DMS 273 (cell line): ENCODE measurements at regions not wholly inside any gene's neighbourhood (a gene's known extent, or its start where the extent isn't known, plus 50 kb on each side); places are given as distances from the start of the nearest gene placed in this dataset.
A peak's percentile ranks its signal among the peaks of the same experiment; 100 is the strongest.

Source experiments
- DNase-seq: peaks from one replicate; lab custom pipeline; 2025; ENCODE audit not compliant: unreplicated experiment; lab: John Stamatoyannopoulos, UW

DNA sequence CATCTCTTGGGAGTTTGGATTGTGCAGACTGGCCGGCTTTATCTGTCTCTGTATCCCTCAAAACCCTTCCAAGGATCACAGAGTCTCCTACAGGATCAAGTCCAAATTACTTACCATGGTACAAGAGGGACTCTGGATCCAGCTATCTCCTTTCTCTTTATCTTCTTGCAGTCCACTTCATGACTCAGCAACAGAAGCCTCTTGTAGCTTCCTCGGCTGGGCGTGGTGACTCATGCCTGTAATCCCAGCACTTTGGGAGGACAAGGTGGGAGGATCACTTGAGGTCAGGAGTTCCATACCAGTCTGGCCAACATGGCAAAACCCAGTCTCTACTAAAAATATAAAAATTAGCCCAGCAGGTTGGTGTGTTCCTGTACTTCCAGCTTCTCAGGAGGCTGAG lies 189.7 kb downstream of the BCAT1 start:
- DNase-seq, result no peak

DNA sequence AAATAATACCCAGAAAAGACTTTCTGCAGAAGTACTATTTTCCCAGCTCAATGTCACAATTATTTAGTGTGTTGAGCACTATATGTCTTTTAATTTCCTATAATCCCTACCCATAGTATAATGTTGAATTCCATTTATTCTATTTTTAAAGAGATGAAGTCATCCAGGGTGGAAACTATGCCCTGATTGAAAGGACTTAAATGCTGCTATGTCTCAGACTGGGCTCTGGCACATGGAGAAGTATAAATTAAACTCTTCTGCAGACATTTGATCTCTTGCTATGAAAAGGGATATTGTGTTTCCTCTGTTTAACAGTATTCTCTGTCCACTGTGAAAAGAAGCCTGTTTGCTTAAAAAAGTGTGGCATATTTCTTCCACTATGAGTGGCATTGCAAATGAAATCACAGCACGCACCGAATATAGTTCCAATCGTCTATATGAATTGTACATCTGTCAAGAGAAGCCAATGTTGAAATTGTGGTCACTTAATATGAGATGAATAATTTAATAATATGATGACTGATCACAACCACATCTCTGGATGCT lies 192.3 kb downstream of the BCAT1 start:
- DNase-seq, result no peak

DNA sequence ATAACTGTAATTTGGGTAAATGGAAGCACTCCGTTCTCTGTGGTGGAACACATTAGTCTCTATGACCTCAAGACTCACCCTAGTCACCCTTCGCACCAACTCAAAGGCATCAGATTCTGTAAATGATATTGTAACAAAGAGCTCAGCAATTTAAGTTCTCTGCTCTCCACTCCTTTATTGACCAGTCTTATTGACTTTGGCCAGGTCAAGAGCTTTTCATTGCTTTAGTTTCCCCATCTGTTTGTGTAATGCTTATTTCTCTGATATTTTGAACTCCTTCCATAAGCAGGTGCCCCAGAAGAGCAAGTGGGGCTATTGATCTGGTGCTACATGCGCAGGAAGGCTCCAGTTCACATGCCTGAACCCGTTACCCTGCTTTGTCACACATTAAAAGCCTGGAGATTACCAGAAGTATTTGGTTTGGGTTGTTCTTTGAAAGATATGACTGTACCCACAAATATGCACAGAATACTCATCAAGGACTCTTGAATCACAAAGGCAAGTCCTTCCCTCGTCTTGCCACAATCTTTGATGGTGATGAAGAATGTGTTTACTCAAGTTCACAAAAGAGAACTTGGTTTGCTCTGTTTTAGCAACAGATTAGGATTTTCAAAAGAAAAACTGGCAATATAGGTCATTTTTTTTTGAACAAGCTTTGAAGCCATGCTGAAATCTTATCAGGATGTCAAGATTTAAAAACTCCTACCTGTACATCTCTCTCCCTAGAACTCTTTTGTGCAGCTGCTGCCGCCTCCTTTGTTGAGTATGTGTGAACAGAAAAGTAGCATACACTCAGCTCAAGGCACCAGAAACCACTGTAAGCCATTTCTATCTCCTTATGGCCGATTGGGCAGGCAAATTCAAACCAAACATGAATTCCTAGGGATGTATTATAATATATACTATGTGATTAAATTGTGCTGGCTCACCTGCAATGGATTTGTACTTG lies 193.9 kb downstream of the BCAT1 start:
- DNase-seq, result no peak

DNA sequence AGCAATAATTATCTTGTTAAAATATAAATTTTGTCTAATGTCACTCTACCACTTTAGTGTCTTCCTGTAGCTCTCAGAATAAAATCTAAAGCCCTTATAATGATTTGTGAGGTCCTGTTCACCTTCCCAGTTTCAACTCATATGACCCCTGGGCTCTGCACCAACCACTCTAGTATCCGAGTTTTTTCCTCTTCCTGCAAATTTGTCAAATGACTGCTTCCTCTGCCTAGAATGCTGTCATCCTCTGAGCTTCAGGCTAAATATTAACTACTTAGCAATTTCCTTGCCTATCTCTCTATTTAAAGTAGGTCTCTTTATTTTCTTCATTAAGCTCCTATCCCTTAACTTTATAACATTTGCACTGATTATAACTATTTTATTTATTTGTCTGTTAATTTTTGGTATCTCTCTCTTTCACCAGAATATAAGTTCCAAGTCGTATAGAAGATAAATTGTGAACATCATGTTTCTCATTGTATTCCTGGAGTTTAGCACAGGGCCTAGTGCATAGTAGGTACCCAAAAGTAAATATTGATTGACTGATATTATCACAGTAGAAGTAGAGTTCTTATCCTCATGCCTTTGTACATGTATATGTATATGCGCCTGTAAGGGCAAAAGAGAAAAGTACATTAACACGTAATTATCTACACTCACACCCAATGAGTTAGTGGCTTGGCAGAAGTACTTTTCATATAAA lies 196.0 kb downstream of the BCAT1 start:
- DNase-seq, result no peak

DNA sequence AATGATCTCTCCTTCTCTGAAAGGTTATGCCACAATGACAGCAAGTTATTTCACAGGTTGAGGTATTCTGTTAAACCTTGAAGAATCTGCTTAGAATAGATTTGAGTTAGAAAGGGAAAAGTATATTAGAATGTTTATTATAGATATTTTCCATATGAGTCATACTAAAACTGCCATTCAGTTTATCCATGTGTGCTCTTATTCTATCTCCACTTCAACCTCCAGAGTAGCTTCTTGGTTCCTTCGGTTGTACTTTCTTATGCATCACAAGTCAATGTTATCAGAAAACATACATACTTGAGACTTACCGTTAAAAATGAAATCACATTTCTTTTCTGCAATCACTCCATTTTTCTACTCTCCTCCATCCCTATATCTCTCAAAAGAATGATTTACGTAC lies 197.7 kb downstream of the BCAT1 start:
- no peak for DNase-seq

DNA sequence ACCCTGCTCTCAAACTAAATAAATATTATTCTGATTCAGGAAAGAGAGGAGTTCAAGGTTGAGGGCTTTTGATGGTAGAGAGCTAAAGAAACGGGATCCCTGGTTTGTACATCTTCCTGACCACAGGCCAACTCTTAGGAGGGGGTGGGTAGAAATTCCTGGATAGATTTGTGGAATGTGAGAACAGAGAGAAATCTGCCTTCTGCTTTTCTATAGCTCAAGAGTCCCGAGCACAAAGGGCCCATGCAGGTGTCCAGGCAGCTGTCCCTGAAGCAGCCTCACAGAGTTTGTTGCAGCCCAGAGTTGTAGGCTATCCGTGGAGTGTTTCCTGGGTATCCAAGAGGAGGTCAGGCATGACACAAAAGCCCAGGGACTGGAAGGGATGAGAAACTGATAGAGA lies 198.6 kb downstream of the BCAT1 start:
- DNase-seq, result no peak

DNA sequence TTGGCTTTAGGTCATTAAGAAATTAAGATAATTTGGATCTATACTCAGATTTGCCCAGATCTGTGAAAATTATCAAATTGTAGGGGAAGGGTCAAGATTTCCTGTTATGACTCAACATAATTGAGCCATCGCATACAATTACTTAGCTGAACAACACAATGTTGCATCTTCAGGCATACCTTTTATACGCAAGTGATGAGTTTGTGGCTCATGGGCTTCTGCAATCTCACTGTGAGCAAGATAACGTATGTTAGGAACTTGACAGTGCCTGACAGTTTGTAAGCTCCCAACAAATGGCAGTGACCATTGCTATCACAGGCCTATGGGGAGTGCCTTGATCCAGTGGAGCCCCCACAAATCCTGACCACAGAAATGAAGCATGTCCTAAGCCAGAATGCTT lies 199.7 kb downstream of the BCAT1 start:
- no peak for DNase-seq

DNA sequence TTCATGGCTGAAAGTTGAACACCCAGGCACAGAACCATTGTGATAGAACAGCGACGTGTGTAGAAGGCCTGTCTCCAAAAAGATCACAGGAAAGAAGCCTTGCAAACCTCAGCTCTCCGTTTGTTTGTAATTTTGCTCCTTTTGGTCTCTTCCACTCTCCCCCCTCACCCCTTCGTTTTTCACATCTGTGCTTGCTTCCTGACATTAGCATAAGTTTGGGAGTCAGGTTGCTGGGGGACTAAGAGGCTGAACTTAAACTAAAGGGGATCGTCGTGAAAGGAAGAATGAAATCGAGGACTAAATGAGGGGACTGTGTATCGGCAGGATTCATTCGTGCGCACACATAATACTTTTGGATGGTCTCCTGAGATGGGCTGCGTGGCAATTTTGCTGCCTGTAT lies 200.6 kb downstream of the BCAT1 start:
- no peak for DNase-seq

DNA sequence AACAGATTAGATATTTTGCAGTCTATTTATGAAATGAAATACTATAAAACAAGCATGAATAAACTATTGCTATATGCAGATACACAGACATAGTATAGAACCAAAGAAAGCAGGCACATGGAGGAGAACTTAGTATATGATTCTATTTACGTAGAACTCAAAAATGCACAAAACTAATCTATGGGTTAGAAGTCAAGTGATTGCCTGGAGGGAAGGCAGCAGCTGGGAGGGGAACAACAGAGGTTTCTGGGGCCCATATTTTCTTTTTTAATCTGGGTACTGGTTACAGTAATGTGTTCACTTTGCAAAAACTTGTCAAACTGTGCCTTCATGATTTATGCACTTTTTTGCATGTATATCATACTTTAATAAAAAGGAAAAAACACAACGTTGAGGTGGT lies 202.0 kb downstream of the BCAT1 start:
- no peak for DNase-seq

DNA sequence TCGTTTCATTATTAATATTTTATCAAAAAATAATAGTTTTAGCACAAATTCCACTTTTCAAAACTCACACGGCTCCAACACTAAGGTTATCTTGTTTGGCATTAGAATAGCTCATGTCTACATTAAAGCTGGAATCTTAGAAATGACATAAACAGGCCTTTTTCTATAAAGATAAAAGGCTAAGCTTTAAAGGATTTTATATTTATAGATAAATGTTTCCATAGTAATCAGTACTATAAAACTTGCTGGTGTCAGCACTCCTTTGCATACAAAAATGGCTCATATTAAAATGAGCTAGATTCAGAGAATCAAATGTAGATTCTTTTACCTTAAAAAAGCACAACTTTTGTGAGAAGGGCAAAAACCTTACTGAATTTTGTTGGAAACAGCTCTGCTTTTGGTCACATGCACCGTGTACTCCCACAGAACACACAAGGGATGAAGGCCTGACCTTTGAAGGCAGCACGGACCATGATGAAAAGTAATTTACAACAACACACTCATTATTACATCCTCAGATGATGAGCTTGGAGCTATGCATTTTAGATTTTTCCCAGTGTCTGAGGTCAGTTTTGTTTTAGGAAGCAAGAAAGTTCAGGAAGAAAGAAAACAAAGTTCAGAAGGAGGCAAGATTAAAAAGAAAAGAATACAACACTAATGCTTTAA lies 202.8 kb downstream of the BCAT1 start:
- no peak for DNase-seq

DNA sequence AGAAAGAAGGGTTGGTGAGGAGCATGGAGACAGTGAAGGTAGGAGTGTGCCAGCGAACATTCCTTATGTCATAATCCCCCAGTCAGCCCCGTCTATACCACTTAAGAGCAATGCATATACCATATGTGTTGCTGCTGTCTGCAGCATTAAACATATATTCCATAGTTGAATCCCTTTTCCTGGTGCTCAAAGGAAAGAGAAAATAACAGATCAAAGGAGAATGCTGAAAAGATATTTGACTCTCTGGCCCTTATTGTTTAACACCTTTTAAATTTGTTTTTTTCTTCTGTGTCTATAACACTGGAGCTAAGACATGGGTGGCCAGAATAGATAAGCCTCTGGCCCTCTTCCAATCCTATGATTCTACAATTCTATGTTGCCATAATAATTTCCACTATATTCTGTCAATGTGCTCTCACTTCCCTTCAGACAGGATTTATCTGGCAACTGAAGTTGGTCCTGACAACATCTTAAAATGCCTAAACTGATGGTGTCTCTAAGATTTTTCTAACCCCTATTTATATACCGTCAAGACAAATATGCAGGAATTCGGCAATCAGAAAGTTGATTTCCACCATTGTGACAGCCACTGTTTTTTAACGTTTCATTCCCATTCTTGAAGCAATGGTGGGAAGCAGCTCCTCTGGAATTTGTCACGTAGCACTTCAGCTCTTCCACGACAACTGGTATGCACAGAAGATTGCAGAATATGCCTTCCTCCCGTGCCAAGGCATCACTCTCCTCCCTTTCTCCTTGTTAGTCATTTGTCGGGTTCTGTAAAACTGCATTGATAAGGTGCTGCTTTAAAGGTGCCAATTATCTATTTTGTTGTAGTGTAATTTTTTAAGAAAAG lies 204.7 kb downstream of the BCAT1 start:
- DNase-seq, result no peak

DNA sequence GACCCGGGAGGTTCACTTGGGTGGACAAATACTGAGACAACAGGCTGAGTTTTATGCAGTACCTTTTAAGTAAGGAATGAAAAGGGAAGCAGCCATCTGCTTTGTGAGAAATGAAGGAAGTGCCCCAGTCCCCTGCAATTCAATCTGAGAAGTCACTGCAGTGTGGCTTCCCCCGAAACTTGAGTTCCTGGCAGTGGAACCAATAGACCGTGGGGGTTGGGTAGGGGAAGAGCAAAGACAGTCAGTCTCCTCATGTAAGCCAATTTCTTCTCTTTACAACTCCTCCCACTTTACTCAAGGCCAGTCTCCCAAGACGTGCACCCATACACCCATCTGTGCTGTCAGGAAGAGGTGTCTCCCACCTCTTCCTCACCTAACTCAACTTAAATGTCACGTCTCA lies 206.5 kb downstream of the BCAT1 start:
- DNase-seq, result no peak

DNA sequence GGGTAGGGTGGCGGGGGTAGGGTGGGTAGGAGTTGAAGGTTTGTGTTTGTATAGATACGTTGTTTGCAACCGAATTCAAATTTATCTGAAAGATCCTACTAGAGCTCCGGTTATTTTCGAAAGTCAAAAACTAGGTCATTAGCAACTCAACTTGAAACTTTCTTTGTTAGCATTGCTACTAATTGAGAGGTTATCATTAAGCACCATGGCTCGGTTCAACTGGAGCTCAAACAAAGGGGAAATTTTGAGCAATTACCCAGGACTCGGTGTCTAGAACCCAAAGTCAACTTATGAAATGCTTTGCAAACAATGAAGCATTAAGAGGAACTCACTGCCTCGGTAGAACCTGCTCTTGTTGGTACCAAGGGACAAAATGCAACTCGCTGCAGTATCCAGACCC lies 207.7 kb downstream of the BCAT1 start:
- DNase-seq, result no peak

DNA sequence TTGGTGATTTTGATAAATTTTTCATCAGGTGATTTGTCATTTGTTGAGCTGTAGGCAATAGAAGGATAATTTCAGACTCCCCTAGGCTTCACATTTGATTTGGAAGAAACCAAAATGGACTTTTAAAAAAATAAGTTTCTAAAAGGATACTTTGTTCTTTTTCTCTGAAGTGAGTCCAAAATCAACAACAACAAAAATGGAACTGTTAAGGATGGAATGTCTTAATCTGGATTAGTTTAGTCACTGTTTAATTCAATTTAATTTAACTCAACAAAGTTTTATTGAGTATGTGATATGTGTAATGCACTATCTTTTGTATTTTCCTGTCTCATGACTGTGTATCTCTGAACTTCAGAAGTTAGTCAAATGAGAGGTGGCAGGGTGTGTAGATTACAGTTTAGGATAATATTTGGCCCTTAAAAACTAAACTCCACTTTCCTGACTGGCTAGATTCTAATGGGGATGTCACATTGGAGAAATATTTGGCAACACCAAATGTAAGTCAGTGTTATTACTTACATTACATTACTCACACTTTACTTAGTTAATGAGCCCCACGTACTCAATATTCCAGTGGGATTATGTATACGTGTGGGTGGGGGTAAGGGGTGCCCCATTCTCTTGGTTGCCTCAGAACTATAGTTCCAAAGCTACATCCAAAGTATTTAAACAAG lies 209.7 kb downstream of the BCAT1 start:
- no peak for DNase-seq

DNA sequence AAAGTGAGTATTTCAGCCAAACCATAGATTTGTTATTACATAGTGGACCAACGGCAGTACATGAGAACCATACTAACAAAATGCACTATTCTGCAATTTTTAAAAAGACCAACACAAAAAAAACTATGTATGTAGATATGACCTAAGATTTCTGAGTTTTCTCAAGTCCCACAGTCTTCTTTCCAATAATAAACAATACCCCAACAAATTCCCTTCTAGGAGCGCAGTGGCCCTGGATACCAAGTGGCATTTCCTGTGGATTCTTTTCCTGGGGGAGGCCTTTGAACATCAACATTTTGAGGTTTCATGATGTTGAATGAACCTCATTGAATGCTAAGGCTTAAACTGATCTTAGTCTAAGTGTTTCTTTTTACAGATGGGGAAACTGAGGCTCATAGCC lies 210.5 kb downstream of the BCAT1 start:
- no peak for DNase-seq

DNA sequence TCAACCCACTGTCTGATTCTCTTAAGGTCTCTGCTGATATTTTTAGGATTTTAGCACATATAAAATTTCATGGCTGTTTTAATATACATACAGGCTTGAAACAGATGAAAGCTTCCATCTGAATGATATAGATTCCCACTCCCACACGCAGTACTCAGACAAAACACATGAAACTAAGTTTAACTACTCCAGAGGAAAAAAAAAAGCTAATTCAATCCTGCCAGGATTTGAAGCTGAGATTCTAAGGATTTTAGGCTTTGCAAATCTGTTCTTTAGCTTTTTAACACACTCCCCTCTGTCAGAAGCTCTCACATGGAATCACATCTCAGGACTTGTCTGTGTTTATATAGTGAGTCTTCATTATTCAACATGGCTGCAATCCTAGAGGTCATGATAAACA lies 217.3 kb downstream of the BCAT1 start:
- DNase-seq, result no peak

DNA sequence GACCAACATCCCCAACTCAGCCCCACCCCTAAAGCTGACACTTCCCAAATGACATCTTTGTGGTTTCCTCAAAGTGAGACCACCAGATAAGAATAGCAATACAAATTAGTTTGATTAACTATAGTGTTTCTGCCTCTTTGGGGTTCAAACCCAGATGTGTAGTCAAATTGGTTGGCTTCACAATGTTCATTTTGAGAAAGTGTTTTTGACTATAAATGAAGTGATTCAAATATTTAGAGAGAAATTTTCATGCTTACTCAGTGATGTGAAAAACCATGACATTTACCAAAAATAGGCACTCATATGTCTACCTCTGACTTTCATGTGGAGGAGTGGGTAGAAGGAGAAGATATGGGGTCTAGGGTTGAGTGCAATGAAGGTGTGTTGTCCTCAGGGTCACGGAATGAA lies 218.4 kb downstream of the BCAT1 start:
- no peak for DNase-seq

DNA sequence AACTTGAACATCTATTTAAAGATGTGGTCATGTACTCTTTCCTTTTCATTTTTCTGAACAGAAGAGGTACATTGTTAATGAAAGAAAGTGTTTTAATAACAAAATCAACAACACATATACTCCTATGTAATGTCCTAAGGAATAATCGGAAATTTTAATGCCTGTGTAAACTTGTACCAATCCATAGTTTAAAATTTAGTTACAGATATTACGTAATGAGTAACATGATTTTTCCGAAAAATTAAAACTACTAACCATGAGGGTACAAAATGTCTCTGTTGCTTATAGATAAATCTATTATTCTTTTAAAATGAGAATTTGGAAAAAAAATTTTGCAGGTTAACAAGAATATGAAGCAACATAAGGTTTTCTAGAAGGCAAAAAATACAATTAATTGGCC lies 220.1 kb downstream of the BCAT1 start:
- DNase-seq, result no peak

DNA sequence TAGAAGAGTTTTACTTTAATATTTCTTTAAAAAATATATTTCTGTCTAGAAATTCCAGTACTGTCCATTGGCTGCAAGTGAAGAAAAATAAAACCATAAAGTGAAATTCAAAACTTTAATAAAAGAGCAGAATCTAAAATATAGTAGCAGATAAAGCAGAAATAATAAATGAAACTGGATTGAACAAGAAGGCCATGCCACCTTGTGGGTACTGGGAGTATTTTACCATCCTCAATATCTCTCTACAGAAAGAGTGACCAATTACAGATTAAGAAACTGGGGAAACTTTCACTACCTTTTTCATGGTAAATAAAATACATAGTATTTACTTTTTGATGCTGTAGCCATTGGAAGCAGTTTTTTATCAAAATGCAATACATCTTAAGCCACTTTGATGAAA lies 220.5 kb downstream of the BCAT1 start:
- DNase-seq, result peak; percentile 20

DNA sequence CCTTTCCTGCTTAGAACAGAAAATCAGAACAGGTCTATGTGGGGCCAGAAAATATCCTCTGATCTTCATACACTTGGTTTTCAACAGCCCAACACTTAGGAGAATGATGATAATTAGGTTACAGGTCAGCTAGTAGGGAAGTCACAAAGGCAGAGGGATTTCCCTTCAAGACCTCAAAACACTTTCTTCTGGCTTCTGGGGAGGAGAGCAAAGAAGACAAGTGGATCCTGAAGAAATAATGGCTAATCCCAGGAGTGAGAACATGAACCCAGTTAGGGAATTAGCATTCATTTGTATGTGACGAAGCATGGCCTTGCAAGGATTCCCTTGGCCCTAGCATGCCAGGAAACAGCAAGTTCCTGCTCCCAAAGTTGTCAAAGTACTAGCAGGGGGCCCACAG lies 223.3 kb downstream of the BCAT1 start:
- no peak for DNase-seq
